ENCODE measurements at regions not wholly inside any gene's neighbourhood (a gene's known extent, or its start where the extent isn't known, plus 50 kb on each side); places are given as distances from the start of the nearest gene placed in this dataset.

- DNase-seq (ENCODE audit: low spot score) = no peak
These were observed 193.9 kb downstream of the ANAPC10 start for GRCh38 chr4:144903953-144904711.

- DNase-seq (ENCODE audit: low spot score) = no peak
These were observed 192.7 kb downstream of the ANAPC10 start for GRCh38 chr4:144905286-144905685.

- no peak for DNase-seq (ENCODE audit: low spot score)
These were observed 191.6 kb downstream of the ANAPC10 start for GRCh38 chr4:144906181-144906925.

- DNase-seq (ENCODE audit: low spot score) = no peak
These were observed 187.3 kb downstream of the ANAPC10 start for GRCh38 chr4:144910723-144911122.

All from HT-29 (cell line).